GM23338 (cell line): ENCODE measurements at regions not wholly inside any gene's neighbourhood (a gene's known extent, or its start where the extent isn't known, plus 50 kb on each side); places are given as distances from the start of the nearest gene placed in this dataset.

Experiments
- POLR2AphosphoS5 ChIP-seq: IDR thresholded peaks from 2 replicates; pipeline ENCODE4 v1.6.1; 2016; ENCODE audit warnings: antibody characterized with exemption, low read depth
- STAT1 ChIP-seq: IDR thresholded peaks from one replicate; pipeline ENCODE4 v1.6.1; 2016; ENCODE audit warnings: antibody characterized with exemption; ENCODE audit not compliant: unreplicated experiment
- TF ChIP-seq, protein P1 (sequence below), 2 experiments: fragments of 200-600 bp in 1 of 2; sonication (generic) in 1 of 2; conservative IDR thresholded peaks; 2 replicates each; pipeline versions ENCODE4 v1.5.1 to v1.6.1; 2016 to 2017; ENCODE audit warnings: antibody characterized with exemption in 2 of 2, low read depth in 2 of 2, mild to moderate bottlenecking in 2 of 2, moderate library complexity in 1 of 2
- TF ChIP-seq, protein P2 (sequence below): fragments of 250-450 bp; sonication (Bioruptor Pico); IDR thresholded peaks from 2 replicates; pipeline ENCODE4 v1.5.0; 2020; ENCODE audit warnings: mild to moderate bottlenecking, moderate library complexity

- TF ChIP-seq, protein P1, sequence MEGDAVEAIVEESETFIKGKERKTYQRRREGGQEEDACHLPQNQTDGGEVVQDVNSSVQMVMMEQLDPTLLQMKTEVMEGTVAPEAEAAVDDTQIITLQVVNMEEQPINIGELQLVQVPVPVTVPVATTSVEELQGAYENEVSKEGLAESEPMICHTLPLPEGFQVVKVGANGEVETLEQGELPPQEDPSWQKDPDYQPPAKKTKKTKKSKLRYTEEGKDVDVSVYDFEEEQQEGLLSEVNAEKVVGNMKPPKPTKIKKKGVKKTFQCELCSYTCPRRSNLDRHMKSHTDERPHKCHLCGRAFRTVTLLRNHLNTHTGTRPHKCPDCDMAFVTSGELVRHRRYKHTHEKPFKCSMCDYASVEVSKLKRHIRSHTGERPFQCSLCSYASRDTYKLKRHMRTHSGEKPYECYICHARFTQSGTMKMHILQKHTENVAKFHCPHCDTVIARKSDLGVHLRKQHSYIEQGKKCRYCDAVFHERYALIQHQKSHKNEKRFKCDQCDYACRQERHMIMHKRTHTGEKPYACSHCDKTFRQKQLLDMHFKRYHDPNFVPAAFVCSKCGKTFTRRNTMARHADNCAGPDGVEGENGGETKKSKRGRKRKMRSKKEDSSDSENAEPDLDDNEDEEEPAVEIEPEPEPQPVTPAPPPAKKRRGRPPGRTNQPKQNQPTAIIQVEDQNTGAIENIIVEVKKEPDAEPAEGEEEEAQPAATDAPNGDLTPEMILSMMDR (conservative IDR thresholded peaks at IDR 0.05; ENCODE audit: low read depth in 2 of 2): no peak
- TF ChIP-seq POLR2AphosphoS5: no peak
- TF ChIP-seq STAT1: no peak
- TF ChIP-seq, protein P2, sequence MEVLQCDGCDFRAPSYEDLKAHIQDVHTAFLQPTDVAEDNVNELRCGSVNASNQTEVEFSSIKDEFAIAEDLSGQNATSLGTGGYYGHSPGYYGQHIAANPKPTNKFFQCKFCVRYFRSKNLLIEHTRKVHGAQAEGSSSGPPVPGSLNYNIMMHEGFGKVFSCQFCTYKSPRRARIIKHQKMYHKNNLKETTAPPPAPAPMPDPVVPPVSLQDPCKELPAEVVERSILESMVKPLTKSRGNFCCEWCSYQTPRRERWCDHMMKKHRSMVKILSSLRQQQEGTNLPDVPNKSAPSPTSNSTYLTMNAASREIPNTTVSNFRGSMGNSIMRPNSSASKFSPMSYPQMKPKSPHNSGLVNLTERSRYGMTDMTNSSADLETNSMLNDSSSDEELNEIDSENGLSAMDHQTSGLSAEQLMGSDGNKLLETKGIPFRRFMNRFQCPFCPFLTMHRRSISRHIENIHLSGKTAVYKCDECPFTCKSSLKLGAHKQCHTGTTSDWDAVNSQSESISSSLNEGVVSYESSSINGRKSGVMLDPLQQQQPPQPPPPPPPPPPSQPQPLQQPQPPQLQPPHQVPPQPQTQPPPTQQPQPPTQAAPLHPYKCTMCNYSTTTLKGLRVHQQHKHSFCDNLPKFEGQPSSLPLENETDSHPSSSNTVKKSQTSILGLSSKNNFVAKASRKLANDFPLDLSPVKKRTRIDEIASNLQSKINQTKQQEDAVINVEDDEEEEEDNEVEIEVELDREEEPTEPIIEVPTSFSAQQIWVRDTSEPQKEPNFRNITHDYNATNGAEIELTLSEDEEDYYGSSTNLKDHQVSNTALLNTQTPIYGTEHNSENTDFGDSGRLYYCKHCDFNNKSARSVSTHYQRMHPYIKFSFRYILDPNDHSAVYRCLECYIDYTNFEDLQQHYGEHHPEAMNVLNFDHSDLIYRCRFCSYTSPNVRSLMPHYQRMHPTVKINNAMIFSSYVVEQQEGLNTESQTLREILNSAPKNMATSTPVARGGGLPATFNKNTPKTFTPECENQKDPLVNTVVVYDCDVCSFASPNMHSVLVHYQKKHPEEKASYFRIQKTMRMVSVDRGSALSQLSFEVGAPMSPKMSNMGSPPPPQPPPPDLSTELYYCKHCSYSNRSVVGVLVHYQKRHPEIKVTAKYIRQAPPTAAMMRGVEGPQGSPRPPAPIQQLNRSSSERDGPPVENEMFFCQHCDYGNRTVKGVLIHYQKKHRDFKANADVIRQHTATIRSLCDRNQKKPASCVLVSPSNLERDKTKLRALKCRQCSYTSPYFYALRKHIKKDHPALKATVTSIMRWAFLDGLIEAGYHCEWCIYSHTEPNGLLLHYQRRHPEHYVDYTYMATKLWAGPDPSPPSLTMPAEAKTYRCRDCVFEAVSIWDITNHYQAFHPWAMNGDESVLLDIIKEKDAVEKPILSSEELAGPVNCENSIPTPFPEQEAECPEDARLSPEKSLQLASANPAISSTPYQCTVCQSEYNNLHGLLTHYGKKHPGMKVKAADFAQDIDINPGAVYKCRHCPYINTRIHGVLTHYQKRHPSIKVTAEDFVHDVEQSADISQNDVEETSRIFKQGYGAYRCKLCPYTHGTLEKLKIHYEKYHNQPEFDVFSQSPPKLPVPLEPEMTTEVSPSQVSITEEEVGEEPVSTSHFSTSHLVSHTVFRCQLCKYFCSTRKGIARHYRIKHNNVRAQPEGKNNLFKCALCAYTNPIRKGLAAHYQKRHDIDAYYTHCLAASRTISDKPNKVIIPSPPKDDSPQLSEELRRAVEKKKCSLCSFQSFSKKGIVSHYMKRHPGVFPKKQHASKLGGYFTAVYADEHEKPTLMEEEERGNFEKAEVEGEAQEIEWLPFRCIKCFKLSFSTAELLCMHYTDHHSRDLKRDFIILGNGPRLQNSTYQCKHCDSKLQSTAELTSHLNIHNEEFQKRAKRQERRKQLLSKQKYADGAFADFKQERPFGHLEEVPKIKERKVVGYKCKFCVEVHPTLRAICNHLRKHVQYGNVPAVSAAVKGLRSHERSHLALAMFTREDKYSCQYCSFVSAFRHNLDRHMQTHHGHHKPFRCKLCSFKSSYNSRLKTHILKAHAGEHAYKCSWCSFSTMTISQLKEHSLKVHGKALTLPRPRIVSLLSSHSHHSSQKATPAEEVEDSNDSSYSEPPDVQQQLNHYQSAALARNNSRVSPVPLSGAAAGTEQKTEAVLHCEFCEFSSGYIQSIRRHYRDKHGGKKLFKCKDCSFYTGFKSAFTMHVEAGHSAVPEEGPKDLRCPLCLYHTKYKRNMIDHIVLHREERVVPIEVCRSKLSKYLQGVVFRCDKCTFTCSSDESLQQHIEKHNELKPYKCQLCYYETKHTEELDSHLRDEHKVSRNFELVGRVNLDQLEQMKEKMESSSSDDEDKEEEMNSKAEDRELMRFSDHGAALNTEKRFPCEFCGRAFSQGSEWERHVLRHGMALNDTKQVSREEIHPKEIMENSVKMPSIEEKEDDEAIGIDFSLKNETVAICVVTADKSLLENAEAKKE: no peak
These were observed 172.3 kb downstream of the LYPLAL1 start for GRCh38 chr1:219345953-219346352.
